Fibroblast of lung (primary cell): ENCODE measurements at regions not wholly inside any gene's neighbourhood (a gene's known extent, or its start where the extent isn't known, plus 50 kb on each side); places are given as distances from the start of the nearest gene placed in this dataset.

Source experiments
- DNase-seq, 2 donors: peaks; one replicate each; pipeline versions ENCODE4 v3.0.0 to v3.0.0-alpha.2; 2010; ENCODE audit warnings: low read depth in 2 of 2
- H2AFZ ChIP-seq: 2 replicates; pipeline ENCODE4 v1.5.1; 2012; ENCODE audit warnings: low read length, control low read depth, inconsistent platforms
- H3K27ac ChIP-seq: 2 replicates; pipeline ENCODE4 v1.5.1; 2011; ENCODE audit warnings: low read length, control low read depth; ENCODE audit not compliant: insufficient read depth
- H3K27me3 ChIP-seq: 2 replicates; pipeline ENCODE4 v1.5.1; 2011; ENCODE audit warnings: mild to moderate bottlenecking, low read length; ENCODE audit not compliant: control insufficient read depth, insufficient read depth
- H3K36me3 ChIP-seq: 2 replicates; pipeline ENCODE4 v1.5.1; 2011; ENCODE audit warnings: low read length; ENCODE audit not compliant: control insufficient read depth, insufficient read depth
- H3K4me1 ChIP-seq: 2 replicates; pipeline ENCODE4 v1.5.1; 2011; ENCODE audit warnings: low read length; ENCODE audit not compliant: control insufficient read depth, insufficient read depth; ENCODE audit errors: extremely low read depth
- H3K4me2 ChIP-seq: 2 replicates; pipeline ENCODE4 v1.5.1; 2011; ENCODE audit warnings: low read length, control low read depth; ENCODE audit not compliant: insufficient read depth; ENCODE audit errors: extremely low read depth
- H3K4me3 ChIP-seq, 4 experiments: fragments of 200-600 bp in 1 of 4; sonication (generic) in 1 of 4; replicated peaks in 1 of 4; 2 replicates each; pipeline ENCODE4 v1.5.1; 2011 to 2016; ENCODE audit warnings: low read length in 4 of 4, low read depth in 3 of 4, mild to moderate bottlenecking in 3 of 4, control low read depth in 2 of 4, inconsistent platforms in 1 of 4, mixed read lengths in 1 of 4; ENCODE audit not compliant: insufficient read depth in 1 of 4; ENCODE audit errors: control extremely low read depth in 1 of 4
- H3K79me2 ChIP-seq: 2 replicates; pipeline ENCODE4 v1.5.1; 2012; ENCODE audit warnings: mild to moderate bottlenecking, low read length, inconsistent platforms; ENCODE audit not compliant: control insufficient read depth, insufficient read depth
- H3K9ac ChIP-seq: 2 replicates; pipeline ENCODE4 v1.5.1; 2011; ENCODE audit warnings: mild to moderate bottlenecking, low read length, control low read depth; ENCODE audit not compliant: insufficient read depth
- H3K9me3 ChIP-seq: 2 replicates; pipeline ENCODE4 v1.5.1; 2012; ENCODE audit warnings: low read depth, low read length; ENCODE audit not compliant: control insufficient read depth, insufficient read depth
- H4K20me1 ChIP-seq: 2 replicates; pipeline ENCODE4 v1.5.1; 2011; ENCODE audit warnings: low read length; ENCODE audit not compliant: control insufficient read depth, insufficient read depth; ENCODE audit errors: extremely low read depth
- CTCF ChIP-seq, 2 donors: IDR thresholded peaks in 1 of 2; conservative IDR thresholded peaks in 1 of 2; 1 replicate in 1 of 2; 2 replicates in 1 of 2; pipeline ENCODE4 v1.5.1; 2011 to 2012; ENCODE audit warnings: low read length in 2 of 2, control low read depth in 1 of 2, inconsistent platforms in 1 of 2, low read depth in 1 of 2, mild to moderate bottlenecking in 1 of 2
- EZH2 ChIP-seq: IDR thresholded peaks from 2 replicates; pipeline ENCODE4 v1.5.1; 2012; ENCODE audit warnings: low read length, control low read depth, mild to moderate bottlenecking; ENCODE audit errors: missing control alignments

GRCh38 chr4:110675426-110675825, 52.5 kb upstream of the PITX2 start:
- no peaks in the 10 kb centered on the region for H3K36me3 ChIP-seq
- no peak overlapping the region for H3K9ac ChIP-seq
- TF ChIP-seq EZH2 (no peak), CTCF (conservative IDR thresholded peaks at IDR 0.05 in 1 of 2, IDR thresholded peaks at IDR 0.05 in 1 of 2; ENCODE audit: low read depth in 1 of 2, low read length in 2 of 2) (no peak)
- no peak overlapping the region for H3K4me3 ChIP-seq
- no peak overlapping the region for H2AFZ ChIP-seq
- H4K20me1 ChIP-seq: no peaks in the 10 kb centered on the region
- H3K4me1 ChIP-seq: no peaks in the 10 kb centered on the region
- no peaks in the 10 kb centered on the region for H3K9me3 ChIP-seq
- H3K27ac ChIP-seq: no peak overlapping the region
- no peaks in the 10 kb centered on the region for H3K79me2 ChIP-seq
- DNase-seq: no peak
- H3K27me3 ChIP-seq: no peaks in the 10 kb centered on the region
- no peak overlapping the region for H3K4me2 ChIP-seq

GRCh38 chr4:110676241-110676640, 53.4 kb upstream of the PITX2 start:
- H3K36me3 ChIP-seq: no peaks in the 10 kb centered on the region
- H3K79me2 ChIP-seq: no peaks in the 10 kb centered on the region
- no peak for TF ChIP-seq CTCF (conservative IDR thresholded peaks at IDR 0.05 in 1 of 2, IDR thresholded peaks at IDR 0.05 in 1 of 2; ENCODE audit: low read depth in 1 of 2, low read length in 2 of 2)
- TF ChIP-seq EZH2: no peak
- H3K4me2 ChIP-seq: no peak overlapping the region
- no peak overlapping the region for H3K27ac ChIP-seq
- DNase-seq: no peak
- no peak overlapping the region for H2AFZ ChIP-seq
- H3K9me3 ChIP-seq: no peaks in the 10 kb centered on the region
- H3K9ac ChIP-seq: no peak overlapping the region
- H3K4me1 ChIP-seq: no peaks in the 10 kb centered on the region
- no peak overlapping the region for H3K4me3 ChIP-seq
- H4K20me1 ChIP-seq: no peaks in the 10 kb centered on the region
- no peaks in the 10 kb centered on the region for H3K27me3 ChIP-seq

GRCh38 chr4:110678517-110679227, 55.8 kb upstream of the PITX2 start:
- H2AFZ ChIP-seq: no peak overlapping the region

More at GRCh38 chr4:110678517-110679227, 55.8 kb upstream of the PITX2 start:
- H3K79me2 ChIP-seq: no peaks in the 10 kb centered on the region
- H3K4me1 ChIP-seq: no peaks in the 10 kb centered on the region
- no peak overlapping the region for H3K9ac ChIP-seq
- no peaks in the 10 kb centered on the region for H3K27me3 ChIP-seq
- H3K27ac ChIP-seq: no peak overlapping the region
- H4K20me1 ChIP-seq: no peaks in the 10 kb centered on the region
- H3K9me3 ChIP-seq: no peaks in the 10 kb centered on the region
- H3K4me2 ChIP-seq: no peak overlapping the region
- no peak overlapping the region for H3K4me3 ChIP-seq
- no peak for DNase-seq
- TF ChIP-seq EZH2 (no peak), CTCF (conservative IDR thresholded peaks at IDR 0.05 in 1 of 2, IDR thresholded peaks at IDR 0.05 in 1 of 2; ENCODE audit: low read depth in 1 of 2, low read length in 2 of 2) (no peak)
- no peaks in the 10 kb centered on the region for H3K36me3 ChIP-seq
